NCI-H1417 (cell line): ENCODE measurements at regions not wholly inside any gene's neighbourhood (a gene's known extent, or its start where the extent isn't known, plus 50 kb on each side); places are given as distances from the start of the nearest gene placed in this dataset.
"Not testable (repeated sequence)": the region's sequence is repeated elsewhere in the genome, so short reads cannot be mapped to it uniquely, and the experiment has no call there.

Experiments
- DNase-seq, 3 experiments: peaks; one replicate each; lab custom pipeline; 2025; lab: John Stamatoyannopoulos, UW

DNA sequence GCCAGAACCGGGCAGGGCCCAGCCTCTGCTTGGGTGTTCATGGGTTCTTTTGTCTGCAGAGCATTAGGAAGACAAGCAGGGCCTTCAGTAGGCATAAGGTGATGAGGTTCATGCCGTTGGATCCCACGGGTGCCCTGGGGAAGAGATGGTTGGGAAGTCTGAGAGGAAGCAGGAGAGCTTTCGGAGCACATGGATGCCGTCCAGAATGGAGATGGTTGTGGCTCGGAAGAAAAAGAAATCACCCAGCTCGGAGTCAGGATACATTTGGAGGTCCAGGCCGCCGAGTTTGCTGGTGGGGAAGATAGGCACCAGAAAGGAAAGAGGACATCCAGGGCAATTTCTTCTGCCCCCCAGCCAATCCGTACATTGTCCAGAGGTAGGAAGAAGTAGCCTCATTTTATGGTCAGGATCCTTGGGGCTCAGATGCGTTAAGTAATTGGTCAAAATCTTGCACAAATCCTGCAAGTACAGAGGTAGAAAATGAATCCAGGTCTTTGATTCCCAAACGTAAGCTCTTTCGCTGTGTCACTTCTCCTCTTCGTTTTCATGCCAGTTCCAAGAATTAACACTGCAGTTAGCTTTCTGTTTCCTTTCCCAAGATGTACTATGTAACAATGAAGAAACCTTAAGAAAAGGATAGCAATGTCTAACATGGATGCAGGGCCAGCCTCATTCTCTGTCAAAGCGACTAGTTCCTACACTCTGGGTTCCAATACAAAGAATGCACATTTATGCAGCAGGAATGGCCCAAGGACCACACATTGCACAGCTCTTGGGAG lies 147.8 kb upstream of the KLF6 start:
- no peak for DNase-seq

DNA sequence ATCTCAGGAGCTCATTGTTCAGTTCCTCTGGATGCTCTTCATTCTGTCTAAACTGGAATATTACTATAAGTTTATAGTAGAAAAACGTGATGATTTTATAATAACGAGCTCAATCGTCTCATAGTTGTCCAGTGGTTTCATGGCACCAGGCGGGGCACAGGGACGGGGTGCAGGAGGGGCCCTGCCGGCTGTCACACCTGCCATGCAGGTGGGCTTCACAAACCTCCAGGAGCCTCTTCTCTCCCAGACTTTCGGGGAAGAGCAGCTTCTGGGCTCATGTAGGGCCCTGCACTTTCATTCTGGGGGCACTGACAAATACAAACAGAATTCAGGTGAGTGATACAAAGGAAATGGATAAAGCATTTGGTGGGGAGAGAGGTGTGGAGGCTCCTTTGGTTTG lies 146.9 kb upstream of the KLF6 start:
- no peak for DNase-seq

DNA sequence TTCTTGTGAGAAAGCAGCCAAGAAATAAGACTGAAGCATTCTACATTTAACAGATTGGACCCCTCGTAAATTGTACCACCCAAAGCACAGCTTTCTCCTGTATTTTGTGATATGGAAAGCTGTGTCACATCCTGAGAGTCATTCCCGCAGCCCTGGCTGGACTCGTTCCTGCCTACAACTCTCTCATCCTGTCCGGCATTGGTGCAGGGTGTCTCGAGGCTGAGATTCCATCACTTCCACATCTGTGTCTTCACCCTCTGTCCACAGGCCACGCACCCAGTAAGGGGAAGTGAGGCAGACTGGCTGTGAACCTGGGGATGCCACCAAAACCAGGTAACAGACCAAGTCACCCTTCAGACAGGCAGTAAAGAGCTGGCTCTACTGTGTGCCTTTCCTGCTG lies 146.2 kb upstream of the KLF6 start:
- no peak for DNase-seq

DNA sequence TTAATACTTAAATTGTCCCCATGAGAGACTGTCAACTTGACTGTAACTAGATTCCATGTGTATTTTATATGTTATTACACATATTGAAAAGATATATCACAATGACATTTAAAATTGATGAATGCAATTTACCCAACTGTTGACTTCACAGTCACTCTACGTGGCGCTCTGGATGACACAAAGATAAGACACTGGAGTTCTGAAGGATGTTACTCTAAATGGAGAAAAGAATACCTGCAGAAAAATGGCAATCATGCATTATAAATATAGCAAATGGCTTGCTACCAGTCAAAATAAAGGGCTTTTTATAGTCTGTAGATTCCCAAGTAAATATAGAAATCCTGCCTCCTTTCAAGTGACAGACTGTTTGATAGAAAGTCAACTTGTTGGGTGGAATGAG lies 143.6 kb upstream of the KLF6 start:
- no peak for DNase-seq

DNA sequence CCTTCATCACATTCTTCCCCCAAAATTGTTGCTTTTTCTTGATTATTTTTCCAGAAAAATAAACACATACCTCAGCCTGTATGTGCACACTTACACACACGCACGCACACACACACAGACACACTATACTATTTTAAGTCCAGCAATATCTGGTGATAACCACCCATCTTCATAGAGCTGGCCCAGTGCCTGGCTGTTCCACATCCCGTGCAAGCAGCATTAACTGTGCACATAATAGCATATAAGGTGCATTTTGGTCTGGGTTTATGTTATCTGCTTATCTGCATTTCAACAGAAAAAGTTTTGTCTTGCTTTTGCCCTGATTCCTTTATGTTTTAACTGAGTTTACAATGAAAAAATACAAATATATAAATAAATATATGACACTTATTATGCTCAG lies 143.1 kb upstream of the KLF6 start:
- DNase-seq = no peak

DNA sequence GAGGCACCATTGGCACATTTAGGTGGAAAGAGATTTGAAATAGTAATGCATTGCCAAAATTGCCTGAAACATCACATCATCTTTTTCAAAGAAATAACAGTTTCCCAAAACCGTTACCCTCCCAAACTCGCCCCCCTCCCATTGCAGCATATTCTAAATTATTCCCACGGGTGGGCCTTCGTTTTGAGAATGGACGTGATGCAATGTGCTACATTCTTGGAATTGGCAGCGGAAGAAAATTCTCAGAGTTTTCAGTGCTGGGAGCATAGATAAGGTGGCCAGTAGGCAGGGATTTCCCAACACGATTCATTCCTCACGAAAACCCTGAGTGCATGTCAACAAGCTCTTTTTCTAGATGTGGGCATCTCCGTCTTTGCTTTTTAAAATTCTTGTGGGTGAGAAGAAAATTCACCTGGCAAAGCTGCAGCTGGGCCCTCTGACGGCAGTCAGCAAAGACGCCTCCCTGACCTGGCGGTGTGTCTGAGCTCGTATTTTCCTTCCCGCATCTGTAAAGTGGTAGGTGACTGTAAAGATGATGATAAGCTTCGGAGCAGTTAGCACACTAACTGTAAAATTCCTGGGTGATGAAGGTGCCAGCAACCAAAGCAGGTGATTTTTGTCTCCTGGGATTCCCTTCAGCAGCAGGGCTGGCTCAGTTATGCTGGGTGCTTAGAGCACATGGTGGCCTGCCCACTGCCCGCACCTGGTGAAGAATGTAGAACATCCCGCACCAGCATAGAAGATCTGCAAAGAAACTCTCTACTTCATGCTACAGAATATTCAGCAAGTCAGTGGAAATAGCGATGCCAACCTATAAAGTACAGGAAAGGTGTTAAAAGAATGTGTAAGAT lies 141.9 kb upstream of the KLF6 start:
- DNase-seq = no peak

DNA sequence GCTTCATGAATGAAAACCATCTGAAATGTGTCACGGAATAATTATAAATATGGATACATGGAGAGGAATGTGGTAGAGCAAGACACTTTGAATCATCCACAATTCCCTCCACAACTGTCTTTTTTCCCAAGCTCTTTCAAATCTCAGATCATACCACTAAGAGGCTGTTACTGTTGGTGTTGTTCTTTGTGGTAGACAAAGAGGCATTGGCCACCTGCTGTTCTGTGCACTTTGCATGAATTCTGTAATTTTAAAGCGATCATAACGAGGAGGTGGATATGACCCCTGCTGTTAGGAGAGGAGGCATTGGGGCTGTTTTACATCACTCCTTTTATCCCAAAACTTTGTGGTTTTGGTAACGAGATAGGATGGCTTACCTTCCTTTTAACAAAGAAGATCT lies 141.2 kb upstream of the KLF6 start:
- DNase-seq = peak in 2 of 3 experiments; percentile 27 to 66

DNA sequence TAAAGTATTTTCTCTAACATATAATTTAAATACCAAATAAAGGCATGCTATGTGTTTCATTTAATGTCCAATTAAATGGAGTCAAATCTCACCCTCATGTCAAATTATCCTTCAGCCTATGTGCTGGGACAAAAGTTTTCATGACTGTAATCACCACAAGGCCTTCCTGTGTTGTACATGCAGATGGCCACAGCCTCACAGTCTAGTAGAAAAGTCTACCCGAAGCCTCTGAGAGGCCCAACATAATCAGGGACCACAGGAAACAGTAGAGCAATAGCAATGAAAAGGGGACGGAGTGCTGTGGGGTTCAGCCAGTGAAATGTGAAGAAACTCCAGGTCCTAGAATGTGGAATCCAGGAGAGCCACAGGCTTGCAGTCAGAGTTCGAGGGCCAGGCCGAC lies 140.2 kb upstream of the KLF6 start:
- DNase-seq = no peak

DNA sequence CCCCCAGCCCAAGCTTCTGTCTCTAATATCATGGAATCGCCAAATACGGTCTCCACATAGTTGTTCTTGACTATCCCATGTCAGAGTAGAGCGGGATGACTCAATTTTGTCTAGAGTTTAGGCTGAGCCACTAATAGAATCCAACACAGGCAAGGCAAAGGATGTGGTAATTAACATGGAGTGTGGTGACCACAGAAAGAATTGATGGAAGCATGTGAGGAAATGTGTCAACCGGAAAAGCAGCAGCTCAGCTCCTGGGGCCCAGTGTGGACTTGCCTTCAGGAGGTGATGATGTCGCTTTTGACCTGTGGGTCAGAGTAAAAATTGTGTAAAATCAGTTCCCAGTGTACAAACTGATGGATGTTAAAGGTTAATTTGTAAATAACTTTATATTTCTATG lies 139.3 kb upstream of the KLF6 start:
- no peak for DNase-seq

DNA sequence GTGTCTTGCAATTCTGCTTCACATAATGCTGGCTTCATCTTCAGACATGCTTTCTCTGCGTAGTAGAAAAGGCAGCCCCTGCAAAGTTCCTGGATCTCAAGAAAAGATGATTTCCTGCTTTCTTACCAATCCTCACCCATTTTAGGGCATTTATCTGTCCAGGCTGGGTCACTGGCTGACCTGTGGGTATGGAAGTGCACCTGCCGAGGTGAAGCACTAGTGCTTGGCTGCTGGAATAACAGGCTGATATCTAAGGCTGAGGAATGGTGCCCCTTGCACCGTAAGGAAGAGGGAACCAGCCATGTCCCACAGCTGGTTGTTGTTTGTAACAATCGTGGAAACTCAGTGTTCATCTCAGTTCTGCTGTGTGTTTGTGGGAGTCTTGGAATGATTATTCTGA lies 138.0 kb upstream of the KLF6 start:
- no peak for DNase-seq

DNA sequence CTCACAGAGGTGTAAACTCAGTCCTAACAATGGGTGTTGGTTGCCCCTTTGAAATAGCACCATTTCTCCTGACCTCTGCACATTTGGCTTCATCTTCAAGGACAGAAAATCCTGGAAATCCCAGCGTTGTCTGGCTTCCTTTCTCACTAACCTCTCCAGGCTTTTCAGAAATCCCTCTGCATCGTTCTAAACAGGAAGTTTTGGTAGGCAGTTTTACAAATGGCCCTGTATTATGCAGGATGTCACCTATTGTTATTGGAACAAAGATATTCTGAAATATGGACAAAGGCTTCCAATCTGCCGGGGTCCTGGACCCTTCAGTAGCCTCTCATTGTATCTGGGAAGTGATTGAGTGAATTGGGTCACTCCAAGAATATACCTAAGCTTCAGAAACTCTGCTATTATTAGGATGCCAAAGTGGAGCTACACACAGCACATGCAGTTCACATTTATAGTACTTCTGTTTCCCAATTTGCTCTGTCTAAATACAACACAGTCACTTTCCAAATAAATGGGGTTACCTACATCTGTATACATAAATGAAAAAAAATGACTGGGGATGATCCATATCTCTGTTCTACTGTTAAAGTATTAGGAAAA lies 134.8 kb upstream of the KLF6 start:
- DNase-seq = no peak

DNA sequence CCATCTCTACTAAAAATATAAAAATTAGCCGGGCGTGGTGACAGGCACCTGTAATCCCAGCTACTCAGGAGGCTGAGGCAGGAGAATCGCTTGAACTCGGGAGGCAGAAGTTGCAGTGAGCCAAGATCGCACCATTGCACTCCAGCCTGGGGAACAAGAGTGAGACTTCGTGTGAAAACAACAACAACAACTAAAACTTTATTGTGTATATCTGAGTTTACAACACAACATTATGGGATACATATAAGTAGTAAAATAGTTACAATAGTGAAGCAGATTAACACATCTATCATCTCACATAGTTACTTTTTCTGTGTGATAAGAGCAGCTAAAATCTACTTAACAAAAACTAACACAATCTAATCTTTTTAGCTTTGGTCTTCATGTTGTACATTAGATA lies 132.4 kb upstream of the KLF6 start:
- not testable (repeated sequence) for DNase-seq

DNA sequence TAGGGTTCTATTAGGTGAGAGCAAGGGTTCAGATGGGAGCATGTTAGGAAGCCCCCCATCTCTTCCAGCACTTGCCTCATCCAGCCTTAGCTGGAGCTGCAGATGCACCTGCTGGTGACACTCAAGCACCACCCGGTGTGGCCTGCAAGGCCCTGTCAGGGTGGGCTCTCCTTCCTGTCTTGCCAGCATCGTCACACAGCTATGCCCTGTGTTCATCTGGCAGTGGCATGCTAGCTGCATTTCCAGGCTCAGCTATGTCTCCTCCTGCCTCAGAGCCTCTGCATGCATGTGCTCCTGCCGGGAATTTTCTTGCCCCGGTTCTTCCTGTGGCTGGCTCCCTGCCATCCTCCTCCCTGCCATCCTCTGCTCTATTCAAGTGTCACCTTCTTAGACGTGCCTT lies 129.7 kb upstream of the KLF6 start:
- DNase-seq = no peak

DNA sequence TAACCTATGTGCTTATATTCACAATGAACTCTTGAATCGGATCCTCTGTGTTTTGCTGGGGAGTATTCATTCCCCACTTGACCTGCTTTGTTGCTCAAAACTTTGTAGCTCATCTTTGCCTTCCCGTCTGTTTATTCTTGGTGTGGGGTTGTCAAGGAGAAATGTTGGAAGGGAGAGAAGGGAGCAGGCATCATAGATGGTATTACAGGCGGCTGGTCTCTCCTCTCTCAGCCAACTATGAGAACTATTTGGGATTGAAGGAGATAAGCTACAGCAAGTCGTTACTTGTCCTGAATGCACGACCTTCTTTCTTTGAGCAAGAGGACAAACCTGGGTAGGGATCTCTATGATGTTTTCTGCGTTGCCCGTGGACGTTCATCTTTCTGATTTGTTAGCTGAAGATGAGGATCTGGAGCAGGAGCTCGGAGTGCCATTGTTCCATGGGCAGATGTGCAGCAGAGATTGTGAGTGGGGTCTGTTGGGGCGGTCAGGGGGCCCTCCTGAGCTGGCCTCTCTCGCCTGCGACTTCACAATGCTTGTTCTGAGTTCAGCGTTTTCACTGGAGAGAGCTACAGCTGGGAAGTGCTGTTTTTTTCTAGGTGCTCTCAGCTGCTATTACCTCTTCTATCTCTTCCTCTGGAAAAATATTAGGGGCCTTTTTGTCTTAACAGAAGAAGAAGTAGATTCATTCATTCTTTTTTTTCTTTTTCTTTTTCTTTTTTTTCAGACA lies 126.9 kb upstream of the KLF6 start:
- no peak for DNase-seq

DNA sequence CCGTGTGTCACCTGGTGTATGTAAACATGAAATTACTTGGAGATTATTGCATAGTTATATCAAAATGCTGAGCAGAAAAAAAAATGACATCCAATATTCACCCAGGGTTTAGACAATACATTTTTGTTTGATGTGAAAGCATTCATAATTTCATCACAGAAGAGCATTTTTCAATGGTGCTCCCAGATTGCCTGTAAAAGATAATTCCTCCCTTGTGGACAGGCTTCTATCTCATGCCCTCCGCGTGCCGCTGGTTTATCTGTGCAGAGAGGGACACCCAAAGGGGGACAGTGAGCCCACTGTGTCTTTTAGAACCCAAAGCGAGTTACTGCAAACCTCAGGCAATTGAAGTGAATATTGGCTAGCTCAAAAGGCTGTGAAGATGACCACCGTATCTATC lies 126.2 kb upstream of the KLF6 start:
- DNase-seq = no peak

DNA sequence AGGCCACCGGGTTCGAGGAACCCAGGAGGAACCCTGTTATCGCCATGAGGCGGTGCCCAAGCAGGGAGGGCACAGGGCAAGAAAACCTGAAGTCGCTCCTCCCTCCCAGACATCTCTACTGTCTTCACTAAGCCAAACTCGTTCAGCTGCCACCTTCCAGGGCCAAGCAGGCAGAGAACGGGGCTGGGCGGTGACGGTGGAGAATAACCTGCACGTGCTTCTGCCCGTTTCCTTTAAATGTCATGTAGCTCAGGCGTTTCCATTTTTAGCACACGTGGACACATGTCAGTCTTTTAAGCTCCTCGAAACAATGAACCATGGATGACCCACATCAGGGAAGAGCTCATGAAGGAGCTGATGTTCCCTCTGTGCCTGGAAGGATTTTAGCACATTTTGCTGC lies 124.3 kb upstream of the KLF6 start:
- no peak for DNase-seq

DNA sequence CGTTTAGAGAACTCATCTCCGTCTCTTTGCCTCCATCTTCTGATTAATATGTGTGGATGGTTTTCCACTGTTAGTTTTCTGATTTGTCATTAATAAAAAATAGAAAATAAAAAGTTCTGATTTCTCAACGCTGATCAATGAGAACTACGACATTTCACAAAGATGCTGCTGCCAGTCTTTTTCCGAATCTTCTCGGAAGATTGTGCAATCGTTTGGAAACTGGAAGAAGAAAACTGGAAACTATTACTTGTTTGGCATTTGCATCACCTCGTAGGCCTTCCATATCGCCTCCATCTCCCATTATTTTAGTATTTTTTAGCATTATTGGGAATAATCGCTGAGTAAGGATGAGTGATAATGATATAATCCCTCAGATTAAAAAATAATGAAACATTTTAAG lies 123.2 kb upstream of the KLF6 start:
- no peak for DNase-seq

DNA sequence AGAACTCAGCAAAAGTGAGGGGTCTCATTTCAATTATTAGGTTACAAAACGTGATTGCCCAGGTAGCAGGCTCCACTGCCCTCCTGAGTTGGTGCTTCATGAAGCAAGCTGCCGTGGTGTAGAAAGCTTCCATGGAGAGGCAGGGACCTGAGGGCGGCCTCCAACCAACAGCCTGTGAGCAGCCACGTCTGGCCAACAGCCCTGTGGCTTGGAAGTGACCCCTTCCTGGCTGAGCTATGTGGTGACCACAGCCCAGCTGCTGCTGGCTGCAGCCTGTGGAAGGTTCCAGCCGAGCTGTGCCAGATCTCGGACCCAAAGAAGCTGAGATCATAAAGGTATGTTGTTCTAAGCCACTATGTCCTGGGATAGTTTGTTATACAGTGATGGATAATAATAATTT lies 122.5 kb upstream of the KLF6 start:
- no peak for DNase-seq

DNA sequence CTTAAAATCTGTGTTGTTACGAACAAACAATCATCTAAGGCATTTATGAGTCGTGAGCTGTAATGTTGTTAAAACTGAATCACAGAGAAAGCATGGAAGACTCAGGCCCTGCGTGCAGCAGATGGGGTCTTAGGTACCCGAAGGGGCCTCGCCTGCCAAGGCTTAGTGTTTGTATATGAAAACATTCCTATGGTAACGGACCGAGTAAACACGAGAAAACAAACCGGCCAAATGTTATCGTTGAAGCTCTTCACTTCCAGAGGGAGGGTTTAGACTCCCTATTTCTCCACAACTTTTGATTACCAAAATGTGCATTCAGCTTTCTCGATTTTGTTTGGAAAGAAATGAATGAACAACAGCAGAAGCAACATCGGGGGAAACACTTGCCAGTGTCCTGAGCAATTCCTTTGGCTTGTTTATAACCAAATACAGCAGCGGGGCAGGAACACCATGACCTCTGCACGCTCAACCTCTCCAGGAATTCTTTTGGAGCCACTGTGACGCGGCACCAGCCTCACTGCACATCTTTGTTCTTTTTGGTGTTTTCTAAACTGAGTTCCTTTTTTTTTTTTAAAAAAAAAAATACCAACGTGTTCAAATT lies 121.6 kb upstream of the KLF6 start:
- DNase-seq = no peak

DNA sequence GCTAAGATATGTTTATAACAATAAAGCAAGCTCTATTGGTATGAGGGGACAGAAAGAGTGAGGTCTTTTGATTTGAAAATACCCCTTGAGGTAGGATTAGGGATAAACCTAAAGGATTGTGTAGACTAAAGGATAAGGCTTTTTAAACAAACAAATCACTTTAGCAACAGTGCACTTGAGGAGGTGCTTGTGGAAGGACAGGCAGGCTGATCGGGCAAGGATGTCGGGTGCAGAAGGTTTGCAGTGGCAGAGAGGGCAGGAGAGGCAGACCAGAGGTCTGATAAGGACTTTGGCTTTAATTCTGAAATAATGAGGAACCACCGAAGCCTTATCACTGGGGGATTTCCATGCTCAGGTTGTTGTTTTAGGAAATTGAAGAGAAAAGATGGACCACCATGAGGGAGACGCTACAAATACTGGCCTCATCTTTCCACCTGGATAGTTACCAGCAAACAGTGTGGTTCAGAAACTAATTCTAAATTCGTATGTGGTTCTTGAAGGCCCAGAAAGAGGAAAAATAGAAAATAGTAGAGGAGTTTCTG lies 119.5 kb upstream of the KLF6 start:
- DNase-seq = no peak

DNA sequence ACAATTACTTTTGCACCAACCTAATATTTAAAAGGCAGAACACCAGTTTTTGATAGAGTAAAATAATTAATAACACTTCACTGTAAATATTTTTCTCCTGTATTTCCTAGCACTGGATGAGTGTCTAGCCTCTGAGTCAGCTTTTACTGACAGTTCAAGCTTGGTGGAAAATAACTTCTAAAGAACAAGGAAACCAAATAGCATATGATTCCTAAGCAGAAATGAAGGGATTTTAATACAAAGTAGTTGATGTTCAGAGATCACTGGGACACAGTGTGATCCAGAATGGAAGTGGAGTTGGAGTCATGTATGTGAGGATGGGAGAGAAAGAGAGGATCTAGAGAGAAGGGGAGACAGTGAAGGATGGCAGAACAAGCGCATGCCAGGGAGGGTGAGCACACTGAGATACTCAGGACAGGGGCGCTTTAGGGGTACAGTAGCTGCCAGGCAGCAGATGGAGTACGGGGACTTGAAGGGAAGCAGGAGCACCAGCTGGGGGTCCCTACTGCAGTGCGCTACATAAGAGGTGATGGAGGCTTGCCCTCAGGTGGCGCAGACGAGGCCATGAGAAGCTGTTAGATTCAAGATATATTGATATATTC lies 117.9 kb upstream of the KLF6 start:
- no peak for DNase-seq
